ENCODE measurements at regions not wholly inside any gene's neighbourhood (a gene's known extent, or its start where the extent isn't known, plus 50 kb on each side); places are given as distances from the start of the nearest gene placed in this dataset.

GRCh38 chr17:63032142-63032541 is 66.1 kb downstream of the TANC2 start:
- no peak for TF ChIP-seq CTCF (IDR thresholded peaks at IDR 0.05; ENCODE audit: insufficient read depth, low read length, poor library complexity, severe bottlenecking)
- TF ChIP-seq EZH2phosphoT487 (conservative IDR thresholded peaks at IDR 0.05; ENCODE audit: low read length) = no peak
